ENCODE measurements at regions not wholly inside any gene's neighbourhood (a gene's known extent, or its start where the extent isn't known, plus 50 kb on each side); places are given as distances from the start of the nearest gene placed in this dataset.
"Not testable (repeated sequence)": the region's sequence is repeated elsewhere in the genome, so short reads cannot be mapped to it uniquely, and the experiment has no call there.

GRCh38 chr9:91512235-91512634, 88.6 kb upstream of the NFIL3 start:
- not testable (repeated sequence) for H3K4me3 ChIP-seq (ENCODE audit: low read length); DNase-seq (ENCODE audit: low read depth)

GRCh38 chr9:91503673-91504081, 80.0 kb upstream of the NFIL3 start:
- TF ChIP-seq CTCF (conservative IDR thresholded peaks at IDR 0.05; ENCODE audit: low read length), result no peak
- DNase-seq (ENCODE audit: low read depth), result no peak
- no peak overlapping the region for H3K4me3 ChIP-seq (ENCODE audit: low read length)

GRCh38 chr9:91502913-91503672, 79.5 kb upstream of the NFIL3 start:
- TF ChIP-seq CTCF (conservative IDR thresholded peaks at IDR 0.05; ENCODE audit: low read length), result no peak
- no peak for DNase-seq (ENCODE audit: low read depth)
- no peak overlapping the region for H3K4me3 ChIP-seq (ENCODE audit: low read length)

- no peak overlapping the region for H3K4me3 ChIP-seq (ENCODE audit: low read length)
- no peak for DNase-seq (ENCODE audit: low read depth)
- no peak for TF ChIP-seq CTCF (conservative IDR thresholded peaks at IDR 0.05; ENCODE audit: low read length)
Measured at GRCh38 chr9:91502475-91502874, 78.8 kb upstream of the NFIL3 start.

- no peak overlapping the region for H3K4me3 ChIP-seq (ENCODE audit: low read length)
- DNase-seq (ENCODE audit: low read depth), result peak; percentile 63
- TF ChIP-seq CTCF (conservative IDR thresholded peaks at IDR 0.05; ENCODE audit: low read length), result no peak
Measured at GRCh38 chr9:91500509-91501014, 76.9 kb upstream of the NFIL3 start.

- no peak for TF ChIP-seq CTCF (conservative IDR thresholded peaks at IDR 0.05; ENCODE audit: low read length)
- H3K4me3 ChIP-seq (ENCODE audit: low read length), result no peak overlapping the region
- DNase-seq (ENCODE audit: low read depth), result no peak
Measured at GRCh38 chr9:91496351-91496750, 72.7 kb upstream of the NFIL3 start.

- H3K4me3 ChIP-seq (ENCODE audit: low read length), result no peak overlapping the region
- TF ChIP-seq CTCF (conservative IDR thresholded peaks at IDR 0.05; ENCODE audit: low read length), result no peak
- DNase-seq (ENCODE audit: low read depth), result peak; percentile 95
Measured at GRCh38 chr9:91495450-91495849, 71.8 kb upstream of the NFIL3 start.
